Transverse colon (tissue), 4 donors: ENCODE measurements at regions not wholly inside any gene's neighbourhood (a gene's known extent, or its start where the extent isn't known, plus 50 kb on each side); places are given as distances from the start of the nearest gene placed in this dataset.

Experiments
- CTCF ChIP-seq, 5 experiments: fragments of 200-600 bp in 3 of 5; fragments of 450-650 bp in 2 of 5; sonication (generic) in 3 of 5; IDR thresholded peaks; 1 replicate in 2 of 5; 2 replicates in 3 of 5; pipeline ENCODE4 v1.5.1; 2016 to 2017; ENCODE audit warnings: antibody characterized with exemption in 5 of 5, inconsistent platforms in 3 of 5, mild to moderate bottlenecking in 2 of 5, moderate library complexity in 1 of 5
- EP300 ChIP-seq: sonication (generic); formaldehyde crosslinking; IDR thresholded peaks from one replicate; pipeline ENCODE4 v1.6.1; 2017; ENCODE audit warnings: antibody characterized with exemption, low read depth
- POLR2AphosphoS5 ChIP-seq, 3 donors: sonication (generic); formaldehyde crosslinking; IDR thresholded peaks; one replicate each; pipeline ENCODE4 v1.6.1; 2016; ENCODE audit warnings: antibody characterized with exemption in 3 of 3

DNA sequence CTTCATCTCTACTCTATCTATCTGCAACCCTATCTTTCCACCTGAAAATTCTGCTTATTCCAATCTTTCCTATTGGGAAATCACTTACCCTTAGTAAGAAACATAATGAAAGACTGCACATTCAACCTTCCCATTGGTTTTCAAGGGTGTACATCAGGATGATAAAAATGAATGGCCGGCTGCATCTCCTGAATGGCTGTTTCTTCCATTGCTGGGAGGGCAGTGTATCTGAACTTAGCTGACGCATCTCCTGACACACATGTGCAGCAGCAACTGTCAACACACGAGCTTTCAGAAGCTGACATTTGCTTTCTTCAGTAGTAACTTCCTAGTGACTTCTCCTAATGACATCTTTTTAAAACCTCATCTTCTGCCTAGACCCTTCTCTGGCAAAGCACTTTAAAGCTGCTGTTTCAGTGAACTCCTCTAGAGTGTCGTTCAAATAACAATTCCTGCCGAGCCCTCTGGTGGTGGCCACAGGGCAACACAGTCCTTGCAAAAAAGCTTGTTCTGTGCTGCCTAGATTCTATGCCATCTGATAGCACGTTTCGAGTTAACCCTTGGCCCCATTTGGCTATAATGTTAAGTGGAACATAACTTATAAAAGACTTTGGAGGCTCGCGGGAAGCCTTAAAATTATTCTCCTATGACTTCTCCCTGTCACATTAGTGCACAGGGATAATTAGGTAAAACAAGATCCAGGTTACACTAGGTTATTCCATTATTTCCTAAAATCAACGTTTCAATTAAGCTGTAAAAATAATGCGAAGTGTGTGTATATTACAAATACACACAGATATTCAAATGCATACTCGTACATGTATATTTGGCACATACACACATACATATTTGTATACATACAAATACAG is 2340.7 kb downstream of the PCDH7 start:
- peak; percentile 43 to 68 (median 66) for TF ChIP-seq CTCF (IDR thresholded peaks at IDR 0.05)
- TF ChIP-seq POLR2AphosphoS5 (IDR thresholded peaks at IDR 0.05), result no peak
- TF ChIP-seq EP300, result no peak
